ENCODE measurements at regions not wholly inside any gene's neighbourhood (a gene's known extent, or its start where the extent isn't known, plus 50 kb on each side); places are given as distances from the start of the nearest gene placed in this dataset.

DNA sequence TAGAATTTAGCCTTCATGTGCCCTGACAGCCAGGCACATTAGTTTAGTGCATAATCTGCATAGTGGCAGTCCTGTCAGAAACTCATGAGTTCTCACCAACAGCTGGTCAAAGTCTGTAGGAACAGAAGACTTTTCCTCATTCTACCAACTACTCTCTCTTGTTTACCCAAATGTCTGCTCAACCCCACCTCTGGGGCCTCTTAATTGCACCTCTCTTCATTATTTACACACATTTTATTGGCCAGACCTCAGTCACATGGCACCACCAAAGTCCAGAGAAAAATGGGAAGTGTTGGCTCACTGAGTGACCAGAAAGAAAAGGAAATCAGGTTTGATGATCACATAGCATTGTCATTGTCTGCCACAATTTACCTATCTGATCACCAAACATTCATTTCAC, 114.6 kb upstream of the PLXNC1 start:
- TF ChIP-seq, protein P1, sequence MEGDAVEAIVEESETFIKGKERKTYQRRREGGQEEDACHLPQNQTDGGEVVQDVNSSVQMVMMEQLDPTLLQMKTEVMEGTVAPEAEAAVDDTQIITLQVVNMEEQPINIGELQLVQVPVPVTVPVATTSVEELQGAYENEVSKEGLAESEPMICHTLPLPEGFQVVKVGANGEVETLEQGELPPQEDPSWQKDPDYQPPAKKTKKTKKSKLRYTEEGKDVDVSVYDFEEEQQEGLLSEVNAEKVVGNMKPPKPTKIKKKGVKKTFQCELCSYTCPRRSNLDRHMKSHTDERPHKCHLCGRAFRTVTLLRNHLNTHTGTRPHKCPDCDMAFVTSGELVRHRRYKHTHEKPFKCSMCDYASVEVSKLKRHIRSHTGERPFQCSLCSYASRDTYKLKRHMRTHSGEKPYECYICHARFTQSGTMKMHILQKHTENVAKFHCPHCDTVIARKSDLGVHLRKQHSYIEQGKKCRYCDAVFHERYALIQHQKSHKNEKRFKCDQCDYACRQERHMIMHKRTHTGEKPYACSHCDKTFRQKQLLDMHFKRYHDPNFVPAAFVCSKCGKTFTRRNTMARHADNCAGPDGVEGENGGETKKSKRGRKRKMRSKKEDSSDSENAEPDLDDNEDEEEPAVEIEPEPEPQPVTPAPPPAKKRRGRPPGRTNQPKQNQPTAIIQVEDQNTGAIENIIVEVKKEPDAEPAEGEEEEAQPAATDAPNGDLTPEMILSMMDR (conservative IDR thresholded peaks at IDR 0.05; ENCODE audit: low read depth, low read length) = no peak
- H3K4me3 ChIP-seq (ENCODE audit: low read depth, low read length) = no peak overlapping the region
- no peak for DNase-seq (ENCODE audit: low read depth)

DNA sequence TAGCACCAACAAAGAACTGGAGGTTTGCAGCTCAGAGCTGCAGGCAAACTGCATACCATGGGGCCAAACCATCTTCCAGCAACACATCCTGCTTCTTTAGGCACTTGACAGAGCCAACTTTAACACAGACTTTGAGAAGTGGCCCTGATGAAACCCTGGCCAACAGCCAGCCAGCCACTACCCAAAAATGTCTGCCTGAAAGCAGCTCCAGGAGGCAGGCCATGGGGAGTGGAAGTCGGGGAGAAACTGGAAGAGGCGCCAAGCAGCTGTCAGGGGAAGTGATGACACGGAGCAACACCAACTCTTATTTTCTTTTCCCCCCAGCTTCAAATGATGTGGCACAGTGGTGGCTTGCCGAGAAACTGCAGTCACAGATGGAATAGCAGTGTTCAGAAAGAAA, 110.9 kb upstream of the PLXNC1 start:
- no peak for DNase-seq (ENCODE audit: low read depth)
- H3K4me3 ChIP-seq (ENCODE audit: low read depth, low read length) = no peak overlapping the region
- TF ChIP-seq, protein P1 (conservative IDR thresholded peaks at IDR 0.05; ENCODE audit: low read depth, low read length) = no peak

DNA sequence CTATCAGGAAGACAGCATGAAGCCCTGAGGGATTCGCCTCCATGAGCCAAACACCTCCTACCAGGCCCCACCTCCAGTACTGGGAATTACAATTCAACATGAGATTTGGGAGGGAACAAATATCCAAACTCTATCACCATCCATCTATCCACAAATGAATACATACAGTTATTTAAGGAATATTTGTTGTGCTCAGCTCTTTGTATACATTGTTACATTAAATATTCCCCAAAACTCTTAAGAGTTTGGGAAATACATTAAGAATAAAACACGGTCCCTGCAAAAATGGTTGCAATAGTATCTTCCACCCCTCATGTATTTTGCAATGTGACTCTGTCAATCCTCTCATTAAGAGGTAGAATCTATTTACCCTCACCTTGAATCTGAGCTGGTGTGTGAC, 109.8 kb upstream of the PLXNC1 start:
- TF ChIP-seq, protein P1 (conservative IDR thresholded peaks at IDR 0.05; ENCODE audit: low read depth, low read length) = no peak
- no peak for DNase-seq (ENCODE audit: low read depth)

DNA sequence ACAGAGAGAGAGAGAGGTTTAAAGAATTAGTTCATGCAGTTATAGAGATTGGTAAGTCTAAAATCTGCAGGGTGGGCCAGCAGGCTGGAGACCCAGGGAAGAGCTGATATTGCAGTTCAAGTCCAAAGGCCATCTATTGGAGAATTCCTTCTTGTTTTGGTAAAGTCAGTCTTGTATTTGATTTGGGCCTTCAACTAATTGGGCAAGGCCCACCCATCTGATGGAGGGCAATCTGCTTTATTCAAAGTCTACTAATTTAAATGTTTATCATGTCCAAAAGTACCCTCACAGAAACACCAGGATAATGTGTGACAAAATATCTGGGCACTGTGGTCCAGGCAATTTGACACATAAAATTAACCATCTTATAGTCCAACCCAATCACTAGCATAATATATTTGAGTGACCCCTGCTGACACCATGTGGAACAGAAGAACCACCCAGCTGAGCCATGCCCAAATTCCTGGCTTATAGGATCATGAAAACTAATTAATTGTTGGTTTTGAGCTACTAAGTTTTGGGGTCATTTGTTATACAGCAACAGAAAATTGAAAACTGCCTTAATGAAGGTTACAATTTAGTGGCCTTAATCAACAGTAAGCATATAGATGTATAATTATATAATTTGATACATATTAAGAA, 109.1 kb upstream of the PLXNC1 start:
- TF ChIP-seq, protein P1 (conservative IDR thresholded peaks at IDR 0.05; ENCODE audit: low read depth, low read length) = no peak
- no peak overlapping the region for H3K4me3 ChIP-seq (ENCODE audit: low read depth, low read length)
- DNase-seq (ENCODE audit: low read depth) = no peak

More for the DNA sequence above, 109.8 kb upstream of the PLXNC1 start:
- H3K4me3 ChIP-seq (ENCODE audit: low read depth, low read length) = no peak overlapping the region

DNA sequence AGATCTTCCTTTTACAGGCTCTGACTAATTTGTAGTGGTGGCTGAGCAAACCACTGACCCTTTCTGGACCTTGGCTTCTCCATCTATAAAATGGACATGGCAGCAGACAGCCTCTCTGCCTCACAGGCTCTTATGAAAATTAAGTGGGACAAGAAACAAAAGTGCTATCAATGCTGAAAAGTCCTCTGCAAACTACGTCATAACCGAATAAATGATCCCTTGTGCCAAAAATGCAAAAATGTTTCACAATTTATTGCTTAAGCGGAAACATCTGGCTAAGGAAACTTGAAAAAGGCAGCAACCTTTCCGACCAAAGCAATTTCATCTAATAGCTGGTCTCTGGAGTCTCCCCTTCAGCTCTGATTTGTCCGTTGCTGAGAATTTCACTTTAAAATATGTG, 108.5 kb upstream of the PLXNC1 start:
- TF ChIP-seq, protein P1 (conservative IDR thresholded peaks at IDR 0.05; ENCODE audit: low read depth, low read length) = no peak
- no peak overlapping the region for H3K4me3 ChIP-seq (ENCODE audit: low read depth, low read length)
- no peak for DNase-seq (ENCODE audit: low read depth)

DNA sequence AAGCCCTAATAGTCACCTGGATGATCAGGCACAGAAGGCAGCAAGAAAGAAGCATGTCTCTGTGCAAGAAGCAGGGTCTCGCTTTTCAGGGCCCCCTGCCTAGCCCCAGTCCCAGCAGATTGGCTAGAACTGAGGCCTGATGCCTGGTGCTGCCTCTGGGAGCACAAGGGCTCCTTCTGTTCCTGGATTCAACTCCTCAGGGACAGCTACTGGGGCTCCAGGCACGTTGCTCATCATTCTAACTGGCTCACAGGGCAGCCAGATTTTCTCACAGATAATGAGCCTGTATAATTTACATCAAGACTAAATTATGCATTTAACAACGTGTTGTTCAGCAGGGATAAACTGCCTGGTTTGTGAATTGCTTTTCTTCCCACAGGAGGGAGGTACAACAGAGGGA, 106.5 kb upstream of the PLXNC1 start:
- H3K4me3 ChIP-seq (ENCODE audit: low read depth, low read length) = no peak overlapping the region
- TF ChIP-seq, protein P1 (conservative IDR thresholded peaks at IDR 0.05; ENCODE audit: low read depth, low read length) = no peak
- DNase-seq (ENCODE audit: low read depth) = no peak

DNA sequence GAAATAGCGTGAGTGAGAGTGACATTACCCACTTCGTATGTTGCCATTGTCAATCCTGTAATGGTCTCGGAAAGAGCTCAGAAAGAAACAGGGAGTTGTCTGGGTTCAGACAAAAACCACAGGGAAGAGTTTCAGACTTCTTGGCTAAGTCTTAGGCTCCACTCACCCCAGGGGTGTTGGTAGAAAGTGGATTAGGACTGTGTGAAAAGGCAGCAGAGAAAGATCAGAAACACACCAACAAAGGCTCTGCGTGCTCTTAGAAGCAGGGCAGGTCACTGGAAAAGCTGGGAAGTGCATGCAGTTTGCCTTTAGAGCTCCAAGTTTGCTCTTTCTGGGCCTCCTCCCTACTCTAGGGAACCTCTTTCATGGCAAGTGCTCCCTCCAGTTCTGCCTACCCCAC, 106.1 kb upstream of the PLXNC1 start:
- no peak overlapping the region for H3K4me3 ChIP-seq (ENCODE audit: low read depth, low read length)
- TF ChIP-seq, protein P1 (conservative IDR thresholded peaks at IDR 0.05; ENCODE audit: low read depth, low read length) = no peak
- DNase-seq (ENCODE audit: low read depth) = no peak

All from choroid plexus epithelial cell (primary cell).